ENCODE measurements at regions not wholly inside any gene's neighbourhood (a gene's known extent, or its start where the extent isn't known, plus 50 kb on each side); places are given as distances from the start of the nearest gene placed in this dataset.

DNA sequence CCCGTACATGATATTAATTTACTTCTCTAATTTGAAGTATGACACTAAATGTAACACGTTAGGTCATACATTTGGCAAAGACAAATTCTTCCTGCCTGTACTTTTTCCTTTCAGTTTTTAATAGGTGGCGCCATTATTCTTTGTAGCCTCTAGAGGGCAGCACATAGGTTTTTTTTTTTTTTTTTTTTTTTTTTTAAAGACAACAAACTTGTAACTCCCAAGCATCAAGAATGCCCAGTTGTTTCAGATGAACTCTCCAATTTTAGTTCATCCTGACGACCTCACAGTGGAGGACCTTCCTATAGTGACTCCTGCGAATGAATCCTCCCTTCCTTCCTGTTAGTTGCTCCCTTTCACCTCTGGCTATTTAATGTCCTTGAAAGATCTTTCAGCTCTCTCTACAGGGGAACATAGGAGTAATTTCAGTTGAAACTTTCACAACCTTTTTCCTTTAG lies 139.3 kb upstream of the HDAC9 start:
- TF ChIP-seq, protein P1, sequence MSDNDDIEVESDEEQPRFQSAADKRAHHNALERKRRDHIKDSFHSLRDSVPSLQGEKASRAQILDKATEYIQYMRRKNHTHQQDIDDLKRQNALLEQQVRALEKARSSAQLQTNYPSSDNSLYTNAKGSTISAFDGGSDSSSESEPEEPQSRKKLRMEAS (IDR thresholded peaks at IDR 0.05): no peak
- no peak for TF ChIP-seq TCF12 (IDR thresholded peaks at IDR 0.05; ENCODE audit: low read depth)
- TF ChIP-seq EP300 (IDR thresholded peaks at IDR 0.05; ENCODE audit: borderline replicate concordance): no peak
- TF ChIP-seq, protein P2, sequence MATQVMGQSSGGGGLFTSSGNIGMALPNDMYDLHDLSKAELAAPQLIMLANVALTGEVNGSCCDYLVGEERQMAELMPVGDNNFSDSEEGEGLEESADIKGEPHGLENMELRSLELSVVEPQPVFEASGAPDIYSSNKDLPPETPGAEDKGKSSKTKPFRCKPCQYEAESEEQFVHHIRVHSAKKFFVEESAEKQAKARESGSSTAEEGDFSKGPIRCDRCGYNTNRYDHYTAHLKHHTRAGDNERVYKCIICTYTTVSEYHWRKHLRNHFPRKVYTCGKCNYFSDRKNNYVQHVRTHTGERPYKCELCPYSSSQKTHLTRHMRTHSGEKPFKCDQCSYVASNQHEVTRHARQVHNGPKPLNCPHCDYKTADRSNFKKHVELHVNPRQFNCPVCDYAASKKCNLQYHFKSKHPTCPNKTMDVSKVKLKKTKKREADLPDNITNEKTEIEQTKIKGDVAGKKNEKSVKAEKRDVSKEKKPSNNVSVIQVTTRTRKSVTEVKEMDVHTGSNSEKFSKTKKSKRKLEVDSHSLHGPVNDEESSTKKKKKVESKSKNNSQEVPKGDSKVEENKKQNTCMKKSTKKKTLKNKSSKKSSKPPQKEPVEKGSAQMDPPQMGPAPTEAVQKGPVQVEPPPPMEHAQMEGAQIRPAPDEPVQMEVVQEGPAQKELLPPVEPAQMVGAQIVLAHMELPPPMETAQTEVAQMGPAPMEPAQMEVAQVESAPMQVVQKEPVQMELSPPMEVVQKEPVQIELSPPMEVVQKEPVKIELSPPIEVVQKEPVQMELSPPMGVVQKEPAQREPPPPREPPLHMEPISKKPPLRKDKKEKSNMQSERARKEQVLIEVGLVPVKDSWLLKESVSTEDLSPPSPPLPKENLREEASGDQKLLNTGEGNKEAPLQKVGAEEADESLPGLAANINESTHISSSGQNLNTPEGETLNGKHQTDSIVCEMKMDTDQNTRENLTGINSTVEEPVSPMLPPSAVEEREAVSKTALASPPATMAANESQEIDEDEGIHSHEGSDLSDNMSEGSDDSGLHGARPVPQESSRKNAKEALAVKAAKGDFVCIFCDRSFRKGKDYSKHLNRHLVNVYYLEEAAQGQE (IDR thresholded peaks at IDR 0.05; ENCODE audit: low read depth): no peak
- no peak for TF ChIP-seq TAF1 (IDR thresholded peaks at IDR 0.05; ENCODE audit: low read depth)
- TF ChIP-seq FOXM1 (IDR thresholded peaks at IDR 0.05; ENCODE audit: borderline replicate concordance, low read depth): no peak
- TF ChIP-seq EGR1 (IDR thresholded peaks at IDR 0.05): no peak
- TF ChIP-seq CEBPB (IDR thresholded peaks at IDR 0.05): no peak
- no peak for TF ChIP-seq ZBTB7A (IDR thresholded peaks at IDR 0.05; ENCODE audit: low read depth)
- no peak for TF ChIP-seq YY1 (IDR thresholded peaks at IDR 0.05; ENCODE audit: low read depth)
- no peak for TF ChIP-seq NFIC (IDR thresholded peaks at IDR 0.05)
- TF ChIP-seq RAD21 (IDR thresholded peaks at IDR 0.05; ENCODE audit: low read depth): peak; percentile 55

All from Ishikawa (cell line).